ENCODE measurements at regions not wholly inside any gene's neighbourhood (a gene's known extent, or its start where the extent isn't known, plus 50 kb on each side); places are given as distances from the start of the nearest gene placed in this dataset.

GRCh38 chr6:164359036-164359435 is 944.5 kb downstream of the QKI start:
- TF ChIP-seq, protein P1, sequence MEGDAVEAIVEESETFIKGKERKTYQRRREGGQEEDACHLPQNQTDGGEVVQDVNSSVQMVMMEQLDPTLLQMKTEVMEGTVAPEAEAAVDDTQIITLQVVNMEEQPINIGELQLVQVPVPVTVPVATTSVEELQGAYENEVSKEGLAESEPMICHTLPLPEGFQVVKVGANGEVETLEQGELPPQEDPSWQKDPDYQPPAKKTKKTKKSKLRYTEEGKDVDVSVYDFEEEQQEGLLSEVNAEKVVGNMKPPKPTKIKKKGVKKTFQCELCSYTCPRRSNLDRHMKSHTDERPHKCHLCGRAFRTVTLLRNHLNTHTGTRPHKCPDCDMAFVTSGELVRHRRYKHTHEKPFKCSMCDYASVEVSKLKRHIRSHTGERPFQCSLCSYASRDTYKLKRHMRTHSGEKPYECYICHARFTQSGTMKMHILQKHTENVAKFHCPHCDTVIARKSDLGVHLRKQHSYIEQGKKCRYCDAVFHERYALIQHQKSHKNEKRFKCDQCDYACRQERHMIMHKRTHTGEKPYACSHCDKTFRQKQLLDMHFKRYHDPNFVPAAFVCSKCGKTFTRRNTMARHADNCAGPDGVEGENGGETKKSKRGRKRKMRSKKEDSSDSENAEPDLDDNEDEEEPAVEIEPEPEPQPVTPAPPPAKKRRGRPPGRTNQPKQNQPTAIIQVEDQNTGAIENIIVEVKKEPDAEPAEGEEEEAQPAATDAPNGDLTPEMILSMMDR (IDR thresholded peaks at IDR 0.05; ENCODE audit: low read length), result no peak
- TF ChIP-seq EZH2 (optimal IDR thresholded peaks at IDR 0.05; ENCODE audit: low read depth, low read length), result no peak
- no peak for TF ChIP-seq EZH2phosphoT487 (IDR thresholded peaks at IDR 0.05; ENCODE audit: low read length)
- Histone ChIP-seq H3K4me1 (ENCODE audit: low read length) (no peaks in the 10 kb centered on the region), H3K9me3 (replicated peaks; ENCODE audit: insufficient read depth, low read length) (no peaks in the 10 kb centered on the region), H3K9ac (ENCODE audit: low read length) (no peak overlapping the region), H3K4me3 (ENCODE audit: low read length) (no peak overlapping the region), H4K20me1 (ENCODE audit: insufficient read depth, low read length) (no peaks in the 10 kb centered on the region), H3K27ac (ENCODE audit: low read length) (no peak overlapping the region), H3K27me3 (replicated peaks; ENCODE audit: insufficient read depth, low read length) (no peaks in the 10 kb centered on the region), H3K4me2 (ENCODE audit: low read depth, low read length) (no peak overlapping the region), H2AFZ (ENCODE audit: low read length) (no peak overlapping the region), H3K79me2 (ENCODE audit: low read length) (no peaks in the 10 kb centered on the region), H3K9me2 (replicated peaks; ENCODE audit: insufficient read depth, low read length) (no peaks in the 10 kb centered on the region), H3F3A (ENCODE audit: insufficient read depth, low read length) (no peaks in the 10 kb centered on the region), H3K36me3 (replicated peaks; ENCODE audit: insufficient read depth, low read length) (no peaks in the 10 kb centered on the region)
- DNase-seq, result no peak

DNA sequence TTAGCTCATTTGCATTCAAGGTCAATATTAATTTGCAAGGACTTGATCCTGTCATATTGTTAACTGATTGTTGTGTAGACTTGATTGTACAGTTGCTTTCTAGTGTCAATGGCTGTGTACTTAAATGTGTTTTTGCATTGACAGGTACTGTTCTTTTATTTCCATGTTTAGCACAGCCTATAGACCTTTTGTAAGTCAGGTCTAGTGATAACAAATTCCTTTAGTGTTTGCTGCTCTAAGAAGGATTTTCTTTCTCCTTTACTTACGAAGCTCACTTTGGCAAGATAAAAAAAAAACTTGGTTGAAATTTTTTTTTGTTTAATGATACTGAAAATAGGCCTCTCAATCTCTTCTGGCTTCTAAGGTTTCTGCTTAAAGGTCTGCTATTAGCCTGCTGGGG is 942.3 kb downstream of the QKI start:
- Histone ChIP-seq H3K4me3 (ENCODE audit: low read length) (no peak overlapping the region), H3K36me3 (replicated peaks; ENCODE audit: insufficient read depth, low read length) (no peaks in the 10 kb centered on the region), H3K9me3 (replicated peaks; ENCODE audit: insufficient read depth, low read length) (no peaks in the 10 kb centered on the region), H3K9me2 (replicated peaks; ENCODE audit: insufficient read depth, low read length) (no peaks in the 10 kb centered on the region), H3K27me3 (replicated peaks; ENCODE audit: insufficient read depth, low read length) (no peaks in the 10 kb centered on the region), H3K4me1 (ENCODE audit: low read length) (no peaks in the 10 kb centered on the region), H3K9ac (ENCODE audit: low read length) (no peak overlapping the region), H3K4me2 (ENCODE audit: low read depth, low read length) (no peak overlapping the region), H3F3A (ENCODE audit: insufficient read depth, low read length) (no peaks in the 10 kb centered on the region), H4K20me1 (ENCODE audit: insufficient read depth, low read length) (no peaks in the 10 kb centered on the region), H3K27ac (ENCODE audit: low read length) (no peak overlapping the region), H2AFZ (ENCODE audit: low read length) (no peak overlapping the region), H3K79me2 (ENCODE audit: low read length) (no peaks in the 10 kb centered on the region)
- no peak for TF ChIP-seq EZH2phosphoT487 (IDR thresholded peaks at IDR 0.05; ENCODE audit: low read length)
- TF ChIP-seq, protein P1 (IDR thresholded peaks at IDR 0.05; ENCODE audit: low read length), result no peak
- TF ChIP-seq EZH2 (optimal IDR thresholded peaks at IDR 0.05; ENCODE audit: low read depth, low read length), result no peak
- no peak for DNase-seq

DNA sequence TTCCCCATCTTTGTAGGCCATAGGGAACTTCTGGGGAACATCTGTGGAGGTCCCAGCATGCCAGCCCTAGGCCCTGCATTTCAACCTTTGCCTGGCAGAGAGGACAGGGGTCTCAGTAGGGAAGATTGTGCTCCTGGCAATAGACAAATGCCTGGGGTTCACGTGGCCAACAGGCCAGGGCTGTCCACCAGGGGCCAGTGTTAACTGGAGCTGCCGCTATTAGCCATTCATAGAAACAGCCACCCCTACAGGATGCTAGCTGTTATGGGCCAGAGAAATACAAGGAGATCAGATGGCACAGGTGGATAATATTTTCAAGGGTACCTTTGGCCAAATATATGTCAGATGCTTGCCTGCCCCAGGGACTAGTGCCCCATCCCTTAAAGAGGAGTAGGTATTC is 932.9 kb downstream of the QKI start:
- no peak overlapping the region for H3K4me2 ChIP-seq (ENCODE audit: low read depth, low read length)
- no peaks in the 10 kb centered on the region for H3K79me2 ChIP-seq (ENCODE audit: low read length)
- no peak overlapping the region for H3K9ac ChIP-seq (ENCODE audit: low read length)
- H3F3A ChIP-seq (ENCODE audit: insufficient read depth, low read length), result no peaks in the 10 kb centered on the region
- H4K20me1 ChIP-seq (ENCODE audit: insufficient read depth, low read length), result no peaks in the 10 kb centered on the region
- no peaks in the 10 kb centered on the region for H3K27me3 ChIP-seq (replicated peaks; ENCODE audit: insufficient read depth, low read length)
- no peak overlapping the region for H3K27ac ChIP-seq (ENCODE audit: low read length)
- no peaks in the 10 kb centered on the region for H3K9me2 ChIP-seq (replicated peaks; ENCODE audit: insufficient read depth, low read length)
- H3K4me3 ChIP-seq (ENCODE audit: low read length), result no peak overlapping the region
- no peaks in the 10 kb centered on the region for H3K36me3 ChIP-seq (replicated peaks; ENCODE audit: insufficient read depth, low read length)
- no peak overlapping the region for H2AFZ ChIP-seq (ENCODE audit: low read length)
- H3K4me1 ChIP-seq (ENCODE audit: low read length), result no peaks in the 10 kb centered on the region
- no peaks in the 10 kb centered on the region for H3K9me3 ChIP-seq (replicated peaks; ENCODE audit: insufficient read depth, low read length)
- no peak for DNase-seq
- no peak for TF ChIP-seq EZH2phosphoT487 (IDR thresholded peaks at IDR 0.05; ENCODE audit: low read length)
- TF ChIP-seq, protein P1 (IDR thresholded peaks at IDR 0.05; ENCODE audit: low read length), result no peak
- TF ChIP-seq EZH2 (optimal IDR thresholded peaks at IDR 0.05; ENCODE audit: low read depth, low read length), result no peak

Measured in MM.1S (cell line).